ENCODE measurements at regions not wholly inside any gene's neighbourhood (a gene's known extent, or its start where the extent isn't known, plus 50 kb on each side); places are given as distances from the start of the nearest gene placed in this dataset.

GRCh38 chr4:117466388-117466787, 381.0 kb upstream of the TRAM1L1 start:
- no peaks in the 10 kb centered on the region for H3K4me1 ChIP-seq
- DNase-seq (no peak), ATAC-seq (no peak)
- no peak overlapping the region for H3K4me3 ChIP-seq
- intact Hi-C loops (cut with DNase I), result no loop called here
- peaks cover 0 to 11% (median 0%) of the 10 kb centered on the region in 12 donors for H3K9me3 ChIP-seq
- no peaks in the 10 kb centered on the region for H3K27me3 ChIP-seq
- H3K27ac ChIP-seq, result no peak overlapping the region
- TF ChIP-seq, protein P1, sequence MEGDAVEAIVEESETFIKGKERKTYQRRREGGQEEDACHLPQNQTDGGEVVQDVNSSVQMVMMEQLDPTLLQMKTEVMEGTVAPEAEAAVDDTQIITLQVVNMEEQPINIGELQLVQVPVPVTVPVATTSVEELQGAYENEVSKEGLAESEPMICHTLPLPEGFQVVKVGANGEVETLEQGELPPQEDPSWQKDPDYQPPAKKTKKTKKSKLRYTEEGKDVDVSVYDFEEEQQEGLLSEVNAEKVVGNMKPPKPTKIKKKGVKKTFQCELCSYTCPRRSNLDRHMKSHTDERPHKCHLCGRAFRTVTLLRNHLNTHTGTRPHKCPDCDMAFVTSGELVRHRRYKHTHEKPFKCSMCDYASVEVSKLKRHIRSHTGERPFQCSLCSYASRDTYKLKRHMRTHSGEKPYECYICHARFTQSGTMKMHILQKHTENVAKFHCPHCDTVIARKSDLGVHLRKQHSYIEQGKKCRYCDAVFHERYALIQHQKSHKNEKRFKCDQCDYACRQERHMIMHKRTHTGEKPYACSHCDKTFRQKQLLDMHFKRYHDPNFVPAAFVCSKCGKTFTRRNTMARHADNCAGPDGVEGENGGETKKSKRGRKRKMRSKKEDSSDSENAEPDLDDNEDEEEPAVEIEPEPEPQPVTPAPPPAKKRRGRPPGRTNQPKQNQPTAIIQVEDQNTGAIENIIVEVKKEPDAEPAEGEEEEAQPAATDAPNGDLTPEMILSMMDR (IDR thresholded peaks at IDR 0.05), result no peak
- TF ChIP-seq POLR2A (IDR thresholded peaks at IDR 0.05), result no peak
- 89 to 93% (median 91%) methylated on average over 5 of the region's 5 CpGs for WGBS, 4 donors
- H3K36me3 ChIP-seq, result no peaks in the 10 kb centered on the region

DNA sequence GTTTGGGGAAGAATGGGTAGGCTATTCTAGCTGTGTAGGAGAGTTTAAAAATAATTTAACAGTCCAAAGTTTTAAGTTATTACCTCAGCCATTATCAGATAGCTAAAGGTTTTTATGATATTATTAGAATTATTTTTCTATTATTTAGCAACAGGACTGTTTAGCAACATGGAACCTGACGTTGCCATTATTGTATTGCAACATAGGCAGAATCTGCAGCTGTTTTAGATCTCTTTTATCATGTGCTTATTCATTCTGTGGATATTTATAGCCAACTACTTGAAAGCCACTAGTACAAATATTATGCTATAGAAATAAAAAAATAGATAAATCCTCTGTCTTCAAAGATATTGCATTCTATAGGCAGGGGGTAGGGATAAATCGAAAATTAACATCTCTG, 382.0 kb upstream of the TRAM1L1 start:
- no peak for DNase-seq
- TF ChIP-seq, protein P1 (IDR thresholded peaks at IDR 0.05), result no peak
- no peak for TF ChIP-seq POLR2A (IDR thresholded peaks at IDR 0.05)
- Histone ChIP-seq H3K9me3 (peaks cover 0 to 15% (median 0%) of the 10 kb centered on the region in 12 donors), H3K27ac (no peak overlapping the region), H3K4me3 (no peak overlapping the region), H3K27me3 (no peaks in the 10 kb centered on the region), H3K4me1 (no peaks in the 10 kb centered on the region), H3K36me3 (no peaks in the 10 kb centered on the region)
- 42 to 53% (median 44%) methylated on average over 2 of the region's 2 CpGs for WGBS, 4 donors
- ATAC-seq, result no peak
- intact Hi-C loops (cut with DNase I), result no loop called here

- peaks cover 0 to 15% (median 0%) of the 10 kb centered on the region in 12 donors for H3K9me3 ChIP-seq
- no peaks in the 10 kb centered on the region for H3K4me1 ChIP-seq
- intact Hi-C loops (cut with DNase I), result no loop called here
- no peaks in the 10 kb centered on the region for H3K36me3 ChIP-seq
- DNase-seq (no peak), ATAC-seq (no peak)
- TF ChIP-seq POLR2A (IDR thresholded peaks at IDR 0.05), result no peak
- TF ChIP-seq, protein P1 (IDR thresholded peaks at IDR 0.05), result no peak
- no peak overlapping the region for H3K27ac ChIP-seq
- no peaks in the 10 kb centered on the region for H3K27me3 ChIP-seq
- H3K4me3 ChIP-seq, result no peak overlapping the region
Observed at GRCh38 chr4:117474987-117475386, 389.6 kb upstream of the TRAM1L1 start.

- 83 to 90% (median 89%) methylated on average over 2 of the region's 2 CpGs for WGBS, 4 donors
- no peak overlapping the region for H3K27ac ChIP-seq
- TF ChIP-seq POLR2A (IDR thresholded peaks at IDR 0.05), result no peak
- TF ChIP-seq, protein P1 (IDR thresholded peaks at IDR 0.05), result no peak
- no peaks in the 10 kb centered on the region for H3K27me3 ChIP-seq
- no peak overlapping the region for H3K4me3 ChIP-seq
- intact Hi-C loops (cut with DNase I), result no loop called here
- DNase-seq (no peak), ATAC-seq (no peak)
- H3K4me1 ChIP-seq, result no peaks in the 10 kb centered on the region
- no peaks in the 10 kb centered on the region for H3K36me3 ChIP-seq
- H3K9me3 ChIP-seq, result no peaks in the 10 kb centered on the region
Observed at GRCh38 chr4:117477925-117478324, 392.5 kb upstream of the TRAM1L1 start.
